ENCODE measurements at regions not wholly inside any gene's neighbourhood (a gene's known extent, or its start where the extent isn't known, plus 50 kb on each side); places are given as distances from the start of the nearest gene placed in this dataset.
"Not testable (repeated sequence)": the region's sequence is repeated elsewhere in the genome, so short reads cannot be mapped to it uniquely, and the experiment has no call there.

DNA sequence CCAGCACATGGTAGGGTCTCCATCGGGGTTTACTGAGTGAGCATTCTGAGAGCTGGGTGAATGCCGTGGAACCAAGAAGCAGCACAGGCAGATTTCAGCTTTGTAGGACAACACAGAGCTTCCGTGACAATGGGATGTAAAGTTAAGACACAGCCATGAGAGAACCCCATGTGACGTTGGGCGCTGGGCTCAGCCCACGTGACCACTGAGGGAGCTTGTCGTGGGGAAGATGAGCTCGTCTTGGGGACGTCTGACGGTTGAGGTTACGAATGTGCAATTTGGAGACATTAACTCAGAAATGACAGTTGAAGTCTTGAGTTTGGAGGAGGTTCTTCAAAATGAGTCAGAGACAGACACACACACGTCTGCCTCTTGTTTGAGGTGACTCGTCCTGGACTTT is 51.5 kb upstream of the MUC20 start:
- peaks cover 0 to 14% (median 7%) of the 10 kb centered on the region in 4 donors for H3K36me3 ChIP-seq (ENCODE audit: control insufficient read depth in 4 of 4, insufficient read depth in 3 of 4, low read depth in 1 of 4, low read length in 3 of 4)
- not testable (repeated sequence) for H3K27me3 ChIP-seq (ENCODE audit: control insufficient read depth in 4 of 4, insufficient read depth in 4 of 4, low read length in 3 of 4); H3K9me3 ChIP-seq (ENCODE audit: control insufficient read depth in 4 of 4, low read length in 3 of 4); H3K4me1 ChIP-seq (ENCODE audit: control insufficient read depth in 4 of 4, insufficient read depth in 4 of 4, low read length in 3 of 4); H3K27ac ChIP-seq (ENCODE audit: low read depth in 1 of 2, low read length in 2 of 2); H3K9ac ChIP-seq (ENCODE audit: low read depth in 1 of 2, low read length in 2 of 2); H3K4me3 ChIP-seq (ENCODE audit: low read depth in 1 of 3, low read length in 3 of 3)
- DNase-seq (ENCODE audit: low spot score) = peak; percentile 9
- 86% methylated on average over 12 of the region's 13 CpGs for WGBS

DNA sequence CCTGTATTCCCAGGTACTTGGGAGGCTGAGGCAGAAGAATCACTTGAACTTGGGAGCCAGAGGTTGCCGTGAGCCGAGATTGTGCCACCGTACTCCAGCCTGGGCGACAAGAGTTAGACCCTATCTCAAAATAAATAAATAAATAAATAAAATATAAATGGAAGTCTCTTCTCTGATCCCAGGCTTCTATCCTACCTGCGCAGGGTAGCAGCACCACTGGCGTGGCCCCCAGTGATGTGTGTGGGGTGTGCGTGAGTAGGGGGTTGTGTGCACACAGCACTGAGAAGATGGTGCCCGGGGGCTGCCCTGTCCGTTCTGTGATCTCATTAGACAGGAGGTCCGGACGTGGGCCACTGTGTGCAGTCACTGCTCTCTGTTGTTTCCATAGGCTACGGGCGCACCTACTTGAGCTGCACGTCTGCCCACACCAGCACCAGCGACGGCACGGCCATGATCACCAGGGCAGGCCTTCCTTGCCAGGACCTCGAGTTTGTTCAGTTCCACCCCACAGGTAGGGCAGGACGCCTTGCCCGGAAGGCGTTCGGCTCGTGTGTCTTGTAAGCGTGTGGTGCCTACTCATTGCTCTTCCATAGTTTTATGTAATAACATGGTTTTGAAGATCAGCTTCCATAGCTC is 52.5 kb upstream of the MUC20 start:
- not testable (repeated sequence) for H3K9ac ChIP-seq (ENCODE audit: low read depth in 1 of 2, low read length in 2 of 2); H3K27me3 ChIP-seq (ENCODE audit: control insufficient read depth in 4 of 4, insufficient read depth in 4 of 4, low read length in 3 of 4); H3K4me3 ChIP-seq (ENCODE audit: low read depth in 1 of 3, low read length in 3 of 3); H3K36me3 ChIP-seq (ENCODE audit: control insufficient read depth in 4 of 4, insufficient read depth in 3 of 4, low read depth in 1 of 4, low read length in 3 of 4); H3K27ac ChIP-seq (ENCODE audit: low read depth in 1 of 2, low read length in 2 of 2); H3K9me3 ChIP-seq (ENCODE audit: control insufficient read depth in 4 of 4, low read length in 3 of 4); H3K4me1 ChIP-seq (ENCODE audit: control insufficient read depth in 4 of 4, insufficient read depth in 4 of 4, low read length in 3 of 4)
- 89% methylated on average over 24 of the region's 24 CpGs for WGBS
- DNase-seq (ENCODE audit: low spot score) = peak; percentile 24

DNA sequence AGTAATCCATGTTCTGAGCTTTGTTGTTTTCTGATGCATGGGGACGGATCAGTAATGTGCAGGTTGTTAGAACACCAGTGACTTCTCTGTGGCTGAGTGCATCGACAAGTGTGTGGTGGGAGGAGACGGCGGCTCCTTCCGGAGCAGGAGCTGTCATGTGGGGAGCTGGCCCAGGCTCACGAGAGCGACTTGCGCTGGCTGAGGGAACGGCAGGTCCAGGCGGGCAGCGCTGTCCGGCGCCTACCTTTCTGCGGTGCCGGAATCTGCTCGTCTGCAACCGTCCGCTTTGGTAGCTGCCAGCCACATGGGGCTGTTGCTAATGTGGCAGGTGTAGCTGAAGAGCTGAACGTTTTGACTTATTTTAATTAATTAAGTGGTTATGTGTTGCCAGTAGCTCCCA is 55.5 kb upstream of the MUC20 start:
- 95% methylated on average over 19 of the region's 19 CpGs for WGBS
- H3K9ac ChIP-seq (ENCODE audit: low read depth in 1 of 2, low read length in 2 of 2); H3K27ac ChIP-seq (ENCODE audit: low read depth in 1 of 2, low read length in 2 of 2); H3K36me3 ChIP-seq (ENCODE audit: control insufficient read depth in 4 of 4, insufficient read depth in 3 of 4, low read depth in 1 of 4, low read length in 3 of 4); H3K9me3 ChIP-seq (ENCODE audit: control insufficient read depth in 4 of 4, low read length in 3 of 4); H3K4me1 ChIP-seq (ENCODE audit: control insufficient read depth in 4 of 4, insufficient read depth in 4 of 4, low read length in 3 of 4); H3K27me3 ChIP-seq (ENCODE audit: control insufficient read depth in 4 of 4, insufficient read depth in 4 of 4, low read length in 3 of 4); H3K4me3 ChIP-seq (ENCODE audit: low read depth in 1 of 3, low read length in 3 of 3): not testable (repeated sequence)
- peak; percentile 19 for DNase-seq (ENCODE audit: low spot score)

DNA sequence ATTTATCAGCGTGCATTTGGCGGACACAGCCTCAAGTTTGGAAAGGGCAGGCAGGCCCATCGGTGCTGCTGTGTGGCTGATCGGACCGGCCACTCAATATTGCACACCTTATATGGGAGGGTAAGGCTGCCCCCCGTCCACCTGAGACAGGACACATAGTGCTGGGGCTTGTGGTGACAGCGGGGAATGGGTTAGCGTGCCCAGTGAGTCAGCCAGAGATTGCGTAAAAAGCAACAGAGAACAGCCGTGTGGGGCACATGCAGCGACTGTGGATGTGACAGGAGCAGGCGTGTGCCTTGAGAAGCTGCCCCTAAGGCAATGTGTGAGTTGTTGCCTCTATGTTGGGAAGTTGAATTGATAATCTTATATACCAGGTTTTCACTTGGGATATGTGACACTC is 56.6 kb upstream of the MUC20 start:
- peak; percentile 6 for DNase-seq (ENCODE audit: low spot score)
- H3K36me3 ChIP-seq (ENCODE audit: control insufficient read depth in 4 of 4, insufficient read depth in 3 of 4, low read depth in 1 of 4, low read length in 3 of 4); H3K9me3 ChIP-seq (ENCODE audit: control insufficient read depth in 4 of 4, low read length in 3 of 4); H3K27ac ChIP-seq (ENCODE audit: low read depth in 1 of 2, low read length in 2 of 2); H3K4me3 ChIP-seq (ENCODE audit: low read depth in 1 of 3, low read length in 3 of 3); H3K4me1 ChIP-seq (ENCODE audit: control insufficient read depth in 4 of 4, insufficient read depth in 4 of 4, low read length in 3 of 4); H3K9ac ChIP-seq (ENCODE audit: low read depth in 1 of 2, low read length in 2 of 2); H3K27me3 ChIP-seq (ENCODE audit: control insufficient read depth in 4 of 4, insufficient read depth in 4 of 4, low read length in 3 of 4): not testable (repeated sequence)
- 94% methylated on average over 12 of the region's 12 CpGs for WGBS

DNA sequence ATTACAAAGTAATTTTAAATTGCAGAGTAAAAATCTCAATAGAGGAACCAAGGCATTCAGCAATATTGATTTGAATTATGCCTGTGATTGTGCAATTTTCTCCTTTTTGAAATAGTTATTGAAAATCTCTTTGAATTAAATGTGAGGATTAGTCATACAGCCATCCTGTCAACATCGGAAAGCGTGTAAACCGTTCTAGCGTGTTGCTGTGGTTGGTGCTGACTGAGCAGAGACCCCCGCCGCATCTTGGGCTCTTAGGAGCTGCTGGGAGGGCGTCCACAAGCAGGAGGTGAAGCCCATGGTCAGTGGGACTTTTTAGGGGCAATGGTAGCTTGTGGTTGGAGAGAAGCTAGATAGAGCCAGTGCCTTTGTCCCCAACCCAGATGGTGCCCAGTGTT is 61.6 kb upstream of the MUC20 start:
- not testable (repeated sequence) for DNase-seq (ENCODE audit: low spot score); H3K36me3 ChIP-seq (ENCODE audit: control insufficient read depth in 4 of 4, insufficient read depth in 3 of 4, low read depth in 1 of 4, low read length in 3 of 4); H3K9ac ChIP-seq (ENCODE audit: low read depth in 1 of 2, low read length in 2 of 2); H3K4me1 ChIP-seq (ENCODE audit: control insufficient read depth in 4 of 4, insufficient read depth in 4 of 4, low read length in 3 of 4); H3K27ac ChIP-seq (ENCODE audit: low read depth in 1 of 2, low read length in 2 of 2); H3K27me3 ChIP-seq (ENCODE audit: control insufficient read depth in 4 of 4, insufficient read depth in 4 of 4, low read length in 3 of 4); H3K9me3 ChIP-seq (ENCODE audit: control insufficient read depth in 4 of 4, low read length in 3 of 4); H3K4me3 ChIP-seq (ENCODE audit: low read depth in 1 of 3, low read length in 3 of 3)
- WGBS = 83% methylated on average over 1 of the region's 7 CpGs

DNA sequence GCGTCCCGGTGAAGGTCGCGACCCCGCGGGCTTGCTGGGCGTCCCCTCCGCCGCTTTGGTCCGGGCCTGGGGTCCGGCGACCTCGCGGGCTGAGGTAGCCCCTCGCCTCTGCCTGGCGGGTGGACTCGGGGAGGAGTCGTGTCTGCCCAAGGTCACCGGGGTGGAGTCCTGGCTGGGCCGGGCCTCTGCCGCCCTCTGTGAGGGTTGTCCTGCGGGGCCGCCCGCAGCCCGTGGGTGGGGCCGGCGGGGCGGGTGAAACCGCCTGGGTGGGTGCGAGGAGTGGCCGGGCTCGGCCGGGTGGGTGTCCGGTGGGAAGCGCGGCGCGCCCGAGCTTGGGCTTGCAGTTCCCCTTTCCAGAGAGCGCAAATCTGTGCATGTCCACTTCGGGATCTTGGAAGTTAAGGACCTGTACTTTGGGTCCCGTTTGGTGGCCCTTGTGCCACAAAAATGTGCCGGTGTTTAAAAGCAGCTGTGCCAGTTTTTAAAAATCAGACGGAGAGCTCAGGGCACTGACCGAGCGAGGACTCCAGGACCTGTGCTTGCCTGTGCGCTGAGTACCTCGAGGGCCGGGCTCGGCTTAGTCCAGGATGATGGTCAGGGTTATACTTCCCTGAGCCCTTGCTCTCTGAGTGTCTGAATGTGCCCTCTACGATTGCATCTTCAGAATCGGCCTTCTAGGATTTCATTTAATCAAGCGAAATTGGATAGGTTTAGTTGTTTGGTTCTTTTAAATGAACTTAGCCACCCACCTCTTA is 62.2 kb upstream of the MUC20 start:
- H3K9me3 ChIP-seq (ENCODE audit: control insufficient read depth in 4 of 4, low read length in 3 of 4); DNase-seq (ENCODE audit: low spot score): not testable (repeated sequence)
- 6% methylated on average over 4 of the region's 53 CpGs for WGBS

DNA sequence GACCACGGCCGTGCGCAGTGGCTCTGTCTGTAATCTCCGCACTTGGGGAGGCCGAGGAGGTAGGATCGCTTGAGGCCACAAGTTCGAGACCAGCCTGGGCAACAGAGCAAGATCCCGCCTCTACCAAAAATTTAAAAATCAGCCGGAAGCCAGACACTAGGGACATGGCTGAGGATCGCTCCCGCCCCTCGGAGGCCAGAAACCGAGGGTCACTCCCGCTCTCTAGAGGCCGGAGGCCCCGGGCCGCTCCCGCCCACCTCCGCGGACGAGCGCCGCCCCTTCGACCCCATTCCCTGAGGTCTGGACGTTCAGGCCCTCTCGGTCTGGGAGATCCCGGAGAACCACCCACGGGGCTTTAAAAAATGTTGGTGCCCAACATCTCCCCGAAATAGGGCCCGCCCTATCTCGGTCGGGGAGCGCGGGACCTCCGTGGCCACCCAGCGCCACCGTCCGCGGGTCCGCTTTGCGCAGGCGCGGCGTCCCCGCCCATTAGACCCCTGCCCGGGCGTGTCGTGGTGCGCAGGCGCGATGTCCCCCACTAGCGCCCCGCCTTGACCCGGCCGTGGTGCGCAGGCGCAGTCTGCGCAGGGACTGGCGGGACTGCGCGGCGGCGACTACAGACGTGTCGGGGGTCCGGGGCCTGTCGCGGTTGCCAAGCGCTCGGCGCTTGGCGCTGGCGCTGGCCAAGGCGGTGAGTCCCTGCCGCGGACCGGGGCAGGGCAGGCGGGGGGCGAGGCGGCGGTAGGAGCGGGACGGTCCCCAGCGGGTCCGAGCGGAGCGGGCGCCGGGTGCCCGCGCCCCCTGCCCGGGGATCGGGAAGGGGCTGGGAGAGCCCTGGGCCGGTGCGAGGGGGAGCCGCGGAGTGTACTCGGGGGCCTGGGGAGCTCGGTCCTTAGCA is 63.1 kb upstream of the MUC20 start:
- H3K9ac ChIP-seq (ENCODE audit: low read depth in 1 of 2, low read length in 2 of 2); H3K4me1 ChIP-seq (ENCODE audit: control insufficient read depth in 4 of 4, insufficient read depth in 4 of 4, low read length in 3 of 4); H3K36me3 ChIP-seq (ENCODE audit: control insufficient read depth in 4 of 4, insufficient read depth in 3 of 4, low read depth in 1 of 4, low read length in 3 of 4); H3K27me3 ChIP-seq (ENCODE audit: control insufficient read depth in 4 of 4, insufficient read depth in 4 of 4, low read length in 3 of 4); H3K27ac ChIP-seq (ENCODE audit: low read depth in 1 of 2, low read length in 2 of 2); H3K9me3 ChIP-seq (ENCODE audit: control insufficient read depth in 4 of 4, low read length in 3 of 4): not testable (repeated sequence)
- WGBS = 4% methylated on average over 75 of the region's 99 CpGs
- H3K4me3 ChIP-seq (ENCODE audit: low read depth in 1 of 3, low read length in 3 of 3) = peak overlapping the region in 2 of 3 donors; percentile 45 to 46
- DNase-seq (ENCODE audit: low spot score) = peak; percentile 89

More for the DNA sequence above, 62.2 kb upstream of the MUC20 start:
- H3K36me3 ChIP-seq (ENCODE audit: control insufficient read depth in 4 of 4, insufficient read depth in 3 of 4, low read depth in 1 of 4, low read length in 3 of 4); H3K4me1 ChIP-seq (ENCODE audit: control insufficient read depth in 4 of 4, insufficient read depth in 4 of 4, low read length in 3 of 4); H3K4me3 ChIP-seq (ENCODE audit: low read depth in 1 of 3, low read length in 3 of 3); H3K27ac ChIP-seq (ENCODE audit: low read depth in 1 of 2, low read length in 2 of 2); H3K27me3 ChIP-seq (ENCODE audit: control insufficient read depth in 4 of 4, insufficient read depth in 4 of 4, low read length in 3 of 4); H3K9ac ChIP-seq (ENCODE audit: low read depth in 1 of 2, low read length in 2 of 2): not testable (repeated sequence)

DNA sequence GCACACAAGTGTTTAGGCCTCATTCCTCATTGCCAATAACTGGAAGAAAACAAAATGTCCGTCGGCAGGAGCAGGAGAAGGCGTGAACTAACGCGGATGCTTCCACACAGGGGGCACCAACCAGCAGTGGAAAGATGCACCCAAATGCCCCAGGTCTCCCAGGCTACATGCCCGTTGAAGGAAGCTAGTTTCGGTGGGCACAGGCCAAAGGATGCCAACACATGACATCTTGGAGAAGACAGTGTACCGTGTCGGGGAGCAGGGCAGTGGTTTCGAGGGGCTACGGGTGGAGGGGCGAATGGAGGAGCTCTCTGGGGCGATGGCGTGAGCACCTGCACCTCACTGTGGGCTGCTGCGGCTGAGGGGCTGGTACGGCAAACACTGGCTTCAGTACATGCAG is 64.7 kb upstream of the MUC20 start:
- not testable (repeated sequence) for H3K27ac ChIP-seq (ENCODE audit: low read depth in 1 of 2, low read length in 2 of 2); H3K4me3 ChIP-seq (ENCODE audit: low read depth in 1 of 3, low read length in 3 of 3); H3K36me3 ChIP-seq (ENCODE audit: control insufficient read depth in 4 of 4, insufficient read depth in 3 of 4, low read depth in 1 of 4, low read length in 3 of 4); H3K9ac ChIP-seq (ENCODE audit: low read depth in 1 of 2, low read length in 2 of 2); H3K9me3 ChIP-seq (ENCODE audit: control insufficient read depth in 4 of 4, low read length in 3 of 4); H3K27me3 ChIP-seq (ENCODE audit: control insufficient read depth in 4 of 4, insufficient read depth in 4 of 4, low read length in 3 of 4); H3K4me1 ChIP-seq (ENCODE audit: control insufficient read depth in 4 of 4, insufficient read depth in 4 of 4, low read length in 3 of 4)
- peak; percentile 32 for DNase-seq (ENCODE audit: low spot score)
- WGBS = 92% methylated on average over 16 of the region's 16 CpGs
